ENCODE measurements at regions not wholly inside any gene's neighbourhood (a gene's known extent, or its start where the extent isn't known, plus 50 kb on each side); places are given as distances from the start of the nearest gene placed in this dataset.
"Not testable (repeated sequence)": the region's sequence is repeated elsewhere in the genome, so short reads cannot be mapped to it uniquely, and the experiment has no call there.

- Mint-ChIP-seq H3K27me3 (peaks cover 14% of the 10 kb centered on the region), H3K9me3 (no peaks in the 10 kb centered on the region), H3K36me3 (no peaks in the 10 kb centered on the region), H3K27ac (no peak overlapping the region), H3K4me1 (ENCODE audit: unreplicated experiment) (no peaks in the 10 kb centered on the region), H3K4me3 (no peak overlapping the region)
- DNase-seq (ENCODE audit: extremely low spot score, unreplicated experiment), result no peak
- no peak for TF ChIP-seq CTCF (conservative IDR thresholded peaks at IDR 0.05)
These were observed 145.2 kb downstream of the ADRA2C start for GRCh38 chr4:3911252-3911856.

GRCh38 chr4:3914511-3914910 is 148.3 kb downstream of the ADRA2C start:
- H3K9me3 Mint-ChIP-seq; H3K4me3 Mint-ChIP-seq; DNase-seq (ENCODE audit: extremely low spot score, unreplicated experiment); H3K36me3 Mint-ChIP-seq; H3K4me1 Mint-ChIP-seq (ENCODE audit: unreplicated experiment); H3K27ac Mint-ChIP-seq: not testable (repeated sequence)
- H3K27me3 Mint-ChIP-seq, result peaks cover 13% of the 10 kb centered on the region

GRCh38 chr4:3919509-3919908 is 153.3 kb downstream of the ADRA2C start:
- not testable (repeated sequence) for H3K9me3 Mint-ChIP-seq; H3K27me3 Mint-ChIP-seq; H3K36me3 Mint-ChIP-seq; H3K4me3 Mint-ChIP-seq; DNase-seq (ENCODE audit: extremely low spot score, unreplicated experiment); H3K4me1 Mint-ChIP-seq (ENCODE audit: unreplicated experiment)
- peak overlapping the region; percentile 22 for H3K27ac Mint-ChIP-seq

GRCh38 chr4:3921902-3922301 is 155.7 kb downstream of the ADRA2C start:
- peaks cover 12% of the 10 kb centered on the region for H3K27me3 Mint-ChIP-seq
- not testable (repeated sequence) for H3K9me3 Mint-ChIP-seq; H3K4me3 Mint-ChIP-seq; H3K36me3 Mint-ChIP-seq; DNase-seq (ENCODE audit: extremely low spot score, unreplicated experiment); H3K4me1 Mint-ChIP-seq (ENCODE audit: unreplicated experiment); H3K27ac Mint-ChIP-seq

- H3K27ac Mint-ChIP-seq; H3K9me3 Mint-ChIP-seq; DNase-seq (ENCODE audit: extremely low spot score, unreplicated experiment); H3K4me3 Mint-ChIP-seq; H3K27me3 Mint-ChIP-seq; H3K4me1 Mint-ChIP-seq (ENCODE audit: unreplicated experiment); H3K36me3 Mint-ChIP-seq: not testable (repeated sequence)
These were observed 159.7 kb downstream of the ADRA2C start for GRCh38 chr4:3925841-3926240.

- not testable (repeated sequence) for H3K4me1 Mint-ChIP-seq (ENCODE audit: unreplicated experiment); H3K27me3 Mint-ChIP-seq; DNase-seq (ENCODE audit: extremely low spot score, unreplicated experiment); H3K4me3 Mint-ChIP-seq; H3K27ac Mint-ChIP-seq; H3K9me3 Mint-ChIP-seq; H3K36me3 Mint-ChIP-seq
These were observed 160.1 kb downstream of the ADRA2C start for GRCh38 chr4:3926271-3926670.

- not testable (repeated sequence) for DNase-seq (ENCODE audit: extremely low spot score, unreplicated experiment); H3K4me3 Mint-ChIP-seq; H3K4me1 Mint-ChIP-seq (ENCODE audit: unreplicated experiment); H3K27ac Mint-ChIP-seq; H3K36me3 Mint-ChIP-seq; H3K9me3 Mint-ChIP-seq; H3K27me3 Mint-ChIP-seq
These were observed 161.0 kb downstream of the ADRA2C start for GRCh38 chr4:3926969-3927755.

- not testable (repeated sequence) for H3K4me1 Mint-ChIP-seq (ENCODE audit: unreplicated experiment); DNase-seq (ENCODE audit: extremely low spot score, unreplicated experiment); H3K9me3 Mint-ChIP-seq; H3K36me3 Mint-ChIP-seq; H3K4me3 Mint-ChIP-seq; H3K27me3 Mint-ChIP-seq; H3K27ac Mint-ChIP-seq
These were observed 163.2 kb downstream of the ADRA2C start for GRCh38 chr4:3929431-3929830.

- H3K27ac Mint-ChIP-seq; H3K4me1 Mint-ChIP-seq (ENCODE audit: unreplicated experiment); DNase-seq (ENCODE audit: extremely low spot score, unreplicated experiment); H3K4me3 Mint-ChIP-seq; H3K9me3 Mint-ChIP-seq; H3K27me3 Mint-ChIP-seq; H3K36me3 Mint-ChIP-seq: not testable (repeated sequence)
These were observed 166.5 kb downstream of the ADRA2C start for GRCh38 chr4:3932734-3933133.

GRCh38 chr4:3935406-3935805 is 169.2 kb downstream of the ADRA2C start:
- H3K27me3 Mint-ChIP-seq; H3K4me1 Mint-ChIP-seq (ENCODE audit: unreplicated experiment); H3K9me3 Mint-ChIP-seq; H3K27ac Mint-ChIP-seq; DNase-seq (ENCODE audit: extremely low spot score, unreplicated experiment); H3K36me3 Mint-ChIP-seq; H3K4me3 Mint-ChIP-seq: not testable (repeated sequence)
